Globus pallidus (tissue), 1 donor: ENCODE measurements at regions not wholly inside any gene's neighbourhood (a gene's known extent, or its start where the extent isn't known, plus 50 kb on each side); places are given as distances from the start of the nearest gene placed in this dataset.

Source experiments
- DNase-seq: peaks from one replicate; pipeline ENCODE4 v3.0.0-alpha.2; 2015; ENCODE audit warnings: low spot score

DNA sequence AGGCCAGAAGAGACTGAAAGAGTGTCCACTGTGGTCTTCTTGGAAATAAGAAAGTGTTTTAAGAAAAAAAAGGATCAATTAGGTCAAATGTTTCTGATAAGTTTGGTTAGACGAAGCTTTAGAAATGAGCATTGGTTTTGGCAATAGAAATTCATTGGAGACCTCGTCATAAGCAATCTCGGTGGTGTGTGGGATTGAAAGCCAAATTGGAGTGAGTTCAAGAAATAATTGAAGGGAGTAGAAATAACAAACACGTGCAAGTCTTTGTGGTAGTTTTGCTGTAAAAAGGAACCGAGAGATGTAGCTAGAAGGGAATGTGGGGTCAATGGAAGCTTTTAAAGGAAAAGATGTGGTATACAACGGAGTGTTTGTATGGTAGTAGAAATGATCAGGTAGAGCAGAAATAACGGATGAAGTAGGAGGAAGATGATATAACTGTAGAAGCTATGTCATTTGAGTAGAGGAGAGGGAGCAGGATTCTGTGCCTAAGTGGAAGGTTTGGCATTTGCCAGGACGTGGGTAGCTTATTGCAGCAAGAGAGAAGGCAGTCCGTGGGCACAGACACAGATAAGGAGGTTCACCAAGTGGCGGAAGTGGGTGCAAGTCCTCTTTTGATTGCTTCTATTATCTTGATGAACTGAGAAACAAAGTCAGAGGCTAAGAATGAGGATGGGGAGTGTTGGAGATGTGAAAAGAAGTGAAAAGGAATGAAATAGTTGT, 146.2 kb downstream of the DACT1 start:
- DNase-seq = no peak

DNA sequence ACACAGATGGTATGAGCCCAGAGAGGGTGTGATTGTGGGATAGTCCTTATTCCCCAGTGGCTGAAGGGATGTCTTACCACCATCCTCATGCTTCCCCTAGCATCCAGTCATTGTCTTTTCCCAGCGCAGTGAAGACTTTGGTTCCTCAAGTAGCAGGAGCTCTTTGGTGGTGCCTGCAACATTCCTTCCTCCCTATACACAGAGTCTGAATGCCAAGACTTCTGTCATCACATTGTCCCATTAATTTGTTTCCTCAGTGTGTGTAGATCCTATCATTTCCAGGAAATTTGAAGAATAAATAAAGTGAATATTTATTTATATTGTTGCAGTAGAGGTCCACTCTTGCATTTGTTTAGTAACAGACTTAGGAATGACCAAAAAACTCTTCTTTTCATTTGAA, 147.2 kb downstream of the DACT1 start:
- no peak for DNase-seq

DNA sequence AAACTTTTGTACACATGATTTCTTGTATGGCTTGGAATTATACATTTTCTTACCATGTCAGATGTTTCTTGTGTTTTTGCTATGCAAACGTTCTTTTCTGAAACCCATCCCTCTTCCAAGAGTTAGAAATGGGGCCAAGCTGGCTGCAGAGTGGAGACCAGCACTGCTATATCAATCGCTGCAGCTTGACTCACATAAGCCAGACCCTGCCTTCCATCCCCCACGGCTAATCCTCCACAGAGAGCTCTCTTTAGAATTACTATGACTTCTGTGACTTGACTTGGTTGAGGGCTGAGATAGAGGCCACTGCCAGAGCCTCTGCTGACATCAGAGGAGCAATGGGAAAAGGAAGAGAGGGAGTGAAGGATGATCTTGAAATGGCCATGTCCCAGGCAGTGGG, 147.9 kb downstream of the DACT1 start:
- DNase-seq = no peak

DNA sequence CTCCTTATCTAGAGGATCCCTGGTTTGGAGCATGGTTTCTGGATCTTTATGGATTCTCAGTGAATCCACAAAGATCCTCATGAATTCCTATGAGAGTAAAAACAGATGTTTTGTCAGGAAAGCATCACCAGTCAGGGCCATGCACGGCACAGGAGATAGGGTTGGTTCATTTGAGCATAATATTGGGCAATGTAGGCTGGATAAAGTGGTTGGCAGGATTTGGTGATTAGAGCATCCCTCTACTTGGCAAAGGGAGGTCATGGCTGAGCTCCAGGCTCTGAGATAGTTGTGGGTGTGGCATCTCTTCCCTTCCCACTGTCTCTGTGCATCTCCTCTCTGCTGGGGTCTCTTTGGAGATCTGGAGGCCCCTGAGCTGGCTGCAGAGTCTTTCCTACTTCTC, 149.8 kb downstream of the DACT1 start:
- DNase-seq = no peak

DNA sequence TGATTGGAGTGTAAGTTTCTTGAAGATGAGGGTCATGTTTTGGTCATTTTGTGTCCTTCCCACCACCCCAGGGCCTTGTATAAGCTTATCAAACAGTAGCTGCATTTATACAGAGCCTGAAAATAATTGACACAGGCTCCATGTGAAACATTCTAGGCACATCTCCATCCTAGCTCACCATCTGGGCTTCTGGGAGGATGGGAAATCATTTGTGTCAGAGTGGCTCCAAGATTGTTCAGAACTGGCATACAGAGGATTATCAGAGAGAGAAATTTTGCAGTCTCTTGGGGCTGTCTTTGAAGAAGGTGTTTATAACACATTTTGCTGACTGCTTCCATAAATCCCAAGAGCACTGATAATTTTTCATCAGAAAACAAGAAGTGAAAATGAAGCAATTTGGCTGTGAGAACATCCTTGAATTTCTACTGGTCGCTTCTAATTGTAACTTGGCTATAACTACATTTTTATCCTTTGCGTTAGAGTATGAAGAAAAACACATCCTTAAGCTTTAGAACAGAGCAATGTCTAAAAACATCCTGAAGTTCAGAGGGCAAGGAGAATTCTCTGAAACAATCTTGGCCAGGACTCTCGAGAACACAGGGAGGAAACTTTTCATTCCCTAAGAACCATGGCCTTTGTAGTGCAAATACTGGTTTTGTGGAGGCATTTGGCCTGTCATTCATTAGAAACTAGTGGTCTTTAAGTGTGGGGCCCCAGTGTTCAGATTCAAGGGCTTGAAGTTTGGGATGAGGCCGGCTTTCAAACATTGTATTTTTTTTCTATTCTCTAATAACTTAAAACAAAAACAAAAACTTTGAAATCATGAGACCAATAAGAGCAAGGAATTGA, 151.1 kb downstream of the DACT1 start:
- peak; percentile 68 for DNase-seq

DNA sequence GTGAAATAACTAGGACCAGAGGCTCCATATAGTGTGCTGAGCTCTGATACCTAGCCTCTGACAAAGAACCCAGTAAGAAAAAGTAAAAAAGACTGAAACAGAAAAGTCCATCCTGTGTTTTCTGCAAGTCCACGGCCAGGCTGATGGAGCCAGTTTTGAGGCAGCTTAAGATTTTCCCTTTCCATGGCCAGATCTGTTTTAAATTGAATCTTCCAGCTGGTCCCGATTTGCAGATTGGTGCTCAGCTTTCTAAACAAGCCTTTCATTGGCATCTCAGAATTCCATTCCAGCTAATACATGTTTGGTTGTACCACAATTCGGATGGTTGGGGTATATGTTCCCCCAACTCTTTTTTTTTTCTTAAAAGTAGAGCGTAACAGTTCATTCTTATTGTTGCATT, 152.0 kb downstream of the DACT1 start:
- no peak for DNase-seq

- DNase-seq = no peak
Observed at GRCh38 chr14:58792416-58792815, 154.7 kb downstream of the DACT1 start.

- DNase-seq = no peak
Observed at GRCh38 chr14:58793131-58793740, 155.5 kb downstream of the DACT1 start.

- DNase-seq = no peak
Observed at GRCh38 chr14:58794993-58795762, 157.4 kb downstream of the DACT1 start.

DNA sequence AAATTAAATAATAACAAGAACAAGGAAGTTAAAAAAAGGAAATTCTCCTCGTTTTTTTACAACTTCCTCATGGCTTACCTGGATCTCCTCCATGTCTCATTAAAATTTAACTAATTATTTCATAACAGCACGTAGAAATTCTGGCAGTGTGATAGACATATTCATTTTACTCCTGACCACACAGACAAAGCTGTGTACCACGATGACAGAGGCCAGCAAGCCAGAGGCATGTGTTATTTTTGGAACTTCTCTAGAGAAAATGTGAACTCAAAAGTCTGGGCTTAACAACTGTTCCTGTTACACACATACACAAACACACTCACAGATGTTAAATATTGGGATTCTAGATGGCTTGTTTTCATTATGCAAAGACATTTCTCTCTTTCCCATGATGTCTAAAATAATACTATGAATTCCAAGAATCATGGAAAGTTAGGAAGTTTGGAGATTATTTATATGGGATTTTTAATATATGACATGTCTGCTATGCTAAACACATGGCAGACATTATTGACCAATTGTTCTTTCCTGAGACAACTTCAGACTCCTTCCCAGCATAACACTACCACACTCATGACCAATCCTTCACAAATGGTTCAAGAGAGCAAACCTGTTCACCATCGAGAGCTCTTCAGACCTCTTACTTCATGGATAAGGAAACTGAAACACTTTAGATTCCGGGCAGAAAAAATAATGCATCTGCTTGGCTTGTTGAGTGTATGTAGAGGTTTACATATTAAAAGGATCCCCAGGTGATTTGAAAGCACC, 158.7 kb downstream of the DACT1 start:
- no peak for DNase-seq

DNA sequence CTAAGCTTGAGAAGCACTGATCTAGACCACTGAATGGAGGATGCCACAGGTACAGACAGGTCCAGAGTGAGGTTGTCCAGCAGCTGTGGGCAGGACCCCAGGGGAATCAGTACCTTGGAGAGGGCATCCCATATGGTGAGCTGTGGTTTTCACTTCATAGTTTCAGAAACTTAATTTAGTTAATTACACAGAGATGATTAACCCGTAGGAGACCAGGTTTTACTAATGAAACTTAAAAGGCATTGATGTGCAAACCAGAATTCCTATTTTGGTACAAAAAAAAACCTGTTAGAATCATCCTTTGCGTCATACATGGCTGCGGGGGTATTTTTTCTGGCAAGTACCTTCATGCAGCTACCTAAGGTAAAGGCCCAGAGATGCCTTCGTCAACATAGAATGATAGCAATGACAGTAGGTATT, 159.3 kb downstream of the DACT1 start:
- DNase-seq = no peak

- no peak for DNase-seq
Observed at GRCh38 chr14:58798173-58798572, 160.4 kb downstream of the DACT1 start.

DNA sequence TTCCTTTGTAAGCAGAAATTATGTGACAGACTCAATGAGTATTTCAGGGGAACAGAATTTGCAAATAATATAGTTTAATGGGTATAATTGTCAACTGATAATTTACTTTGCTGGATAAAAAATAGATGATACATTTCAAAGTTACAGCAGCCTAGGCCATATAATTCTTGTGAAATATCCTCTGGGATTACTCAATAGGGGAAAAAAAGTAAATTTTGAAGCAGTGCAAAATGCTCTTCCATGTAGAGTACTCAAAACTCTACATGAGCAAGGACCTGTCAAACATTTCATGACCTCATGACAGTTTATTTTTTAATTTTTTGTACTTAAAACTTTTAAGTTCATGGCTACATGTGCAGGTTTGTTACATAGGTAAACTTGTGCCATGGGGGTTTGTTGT, 163.3 kb downstream of the DACT1 start:
- DNase-seq = no peak

- no peak for DNase-seq
Observed at GRCh38 chr14:58805057-58805456, 167.3 kb downstream of the DACT1 start.

DNA sequence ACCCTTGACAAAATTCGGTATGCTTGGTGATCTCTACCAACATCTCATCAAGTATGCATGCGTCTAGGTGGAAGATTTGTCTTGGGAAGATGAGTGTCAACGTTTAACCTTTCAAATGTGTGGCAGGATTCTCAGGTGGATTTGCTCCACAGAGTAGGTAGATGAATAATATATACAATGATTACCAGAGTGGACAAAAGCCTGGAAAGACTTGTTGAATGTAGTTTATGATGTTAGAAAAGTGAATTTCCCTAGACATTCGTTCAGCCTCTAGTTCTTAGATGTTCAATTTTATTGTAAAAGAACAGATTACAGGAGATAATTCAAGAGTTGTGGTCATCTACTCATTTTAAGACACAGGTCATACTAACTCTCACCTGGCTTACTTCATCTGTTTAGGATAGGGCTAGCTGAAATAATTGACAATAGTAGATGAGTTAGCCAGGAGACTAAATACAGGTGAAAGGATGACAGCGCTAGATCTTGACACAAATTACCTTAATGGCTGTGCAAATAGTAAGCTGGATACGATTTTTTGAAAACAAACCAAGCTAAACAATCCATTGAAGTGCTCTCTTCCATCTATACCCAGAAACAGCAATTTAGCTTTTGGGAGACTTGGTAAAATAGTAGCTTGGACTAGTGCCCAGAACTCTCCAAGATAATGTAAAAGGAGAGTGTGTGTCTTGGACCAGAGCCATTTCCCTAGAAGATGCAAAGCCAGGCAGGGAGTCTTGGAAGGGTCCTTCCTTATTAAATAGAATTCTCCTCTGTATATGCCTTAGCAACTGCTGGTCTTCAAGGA, 168.0 kb downstream of the DACT1 start:
- no peak for DNase-seq

- no peak for DNase-seq
Observed at GRCh38 chr14:58807191-58807590, 169.4 kb downstream of the DACT1 start.

DNA sequence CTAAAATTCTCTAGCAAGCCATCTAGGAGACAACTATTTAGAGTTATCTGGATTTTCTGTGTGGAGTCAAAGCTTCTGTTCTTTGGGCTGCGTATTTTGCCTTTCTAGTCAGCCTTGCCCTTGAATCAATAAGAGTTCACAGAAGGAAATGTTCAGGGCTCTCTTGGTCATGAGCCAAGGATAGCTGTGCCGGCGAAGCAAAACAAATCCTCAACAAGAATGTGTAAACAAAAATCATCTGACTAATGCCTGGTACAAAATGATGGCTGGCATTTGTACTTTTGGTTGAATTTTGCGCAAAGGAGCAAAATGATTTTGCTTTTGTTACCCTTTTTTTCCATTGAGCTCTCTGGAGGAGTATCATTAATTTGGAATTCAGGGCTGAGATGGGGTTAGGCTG, 171.1 kb downstream of the DACT1 start:
- DNase-seq = peak; percentile 76

DNA sequence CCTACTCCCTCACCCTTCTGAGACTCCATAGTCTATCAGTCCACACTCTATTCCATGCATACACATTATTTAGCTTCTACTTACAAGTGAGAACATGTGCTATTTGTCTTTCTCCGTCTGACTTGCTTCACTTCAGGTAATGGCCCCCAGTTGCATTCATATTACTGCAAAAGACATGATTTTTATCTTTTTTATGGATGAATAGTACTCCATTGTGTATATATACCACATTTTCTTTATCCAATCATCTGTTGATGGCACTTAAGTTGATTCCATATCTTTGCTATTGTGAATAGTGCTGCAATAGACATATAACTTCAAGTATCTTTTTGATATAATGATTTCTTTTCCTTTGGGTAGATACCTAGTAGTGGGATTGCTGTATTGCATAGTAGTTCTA, 171.8 kb downstream of the DACT1 start:
- no peak for DNase-seq

DNA sequence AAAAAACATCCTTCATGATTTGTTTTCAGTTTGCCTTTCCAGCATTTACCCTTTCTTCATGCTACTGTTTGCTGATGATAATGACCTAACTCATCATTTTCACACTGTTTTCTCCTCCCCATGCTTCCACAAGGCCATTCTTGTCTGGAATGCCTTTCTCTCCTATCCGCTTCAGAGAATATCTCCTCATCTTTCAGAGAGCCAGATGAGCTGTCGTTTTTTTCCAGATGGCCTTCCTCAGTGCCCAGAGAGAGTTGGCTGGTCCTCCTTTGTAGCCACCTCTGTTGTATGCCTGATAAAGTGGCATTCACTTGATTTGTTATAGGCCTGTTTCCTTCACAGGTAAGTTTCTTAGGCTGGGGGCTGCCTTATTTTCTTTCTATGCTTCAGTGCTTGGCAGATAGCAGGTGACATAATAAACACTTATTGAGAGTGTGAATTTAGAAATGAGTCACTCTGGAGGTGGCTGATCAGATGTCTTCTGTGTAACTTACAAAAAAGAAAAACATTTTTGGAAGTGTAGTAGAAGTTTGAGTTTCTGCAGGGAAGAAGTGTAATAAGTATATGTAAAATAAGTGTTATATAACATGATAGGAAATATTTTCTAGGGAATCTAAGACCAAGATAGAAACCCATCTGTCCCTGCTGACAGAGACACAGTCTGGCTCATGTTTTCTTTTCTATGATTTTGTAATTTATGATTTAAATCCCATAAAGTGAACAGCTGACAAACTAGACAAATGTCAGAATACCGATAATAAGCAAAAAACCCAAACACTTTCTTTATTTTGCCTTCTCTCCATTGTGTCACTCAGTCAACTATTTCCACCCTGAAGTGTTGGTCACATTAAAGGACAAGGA, 174.5 kb downstream of the DACT1 start:
- no peak for DNase-seq

DNA sequence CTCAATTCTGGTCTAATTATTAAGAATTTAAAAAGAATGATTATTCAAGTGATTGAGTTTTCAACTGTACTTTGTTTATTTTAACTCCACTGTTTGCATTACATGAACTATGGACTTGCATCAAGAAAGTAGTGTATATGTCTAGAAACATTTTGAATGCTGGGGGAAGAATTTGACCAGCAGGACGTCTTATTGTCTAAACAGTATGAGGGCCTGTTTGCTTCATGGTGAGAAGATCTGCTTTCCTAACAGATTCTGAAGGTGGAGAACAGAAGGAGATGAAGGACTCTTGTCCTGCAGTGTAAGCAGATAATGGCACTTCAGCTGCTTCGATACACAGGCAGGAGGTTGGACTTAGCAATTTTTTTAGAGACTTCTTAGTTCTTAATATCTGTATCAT, 176.0 kb downstream of the DACT1 start:
- no peak for DNase-seq
